AG10803 (cell line): ENCODE measurements at regions not wholly inside any gene's neighbourhood (a gene's known extent, or its start where the extent isn't known, plus 50 kb on each side); places are given as distances from the start of the nearest gene placed in this dataset.

Experiments used
- DNase-seq: peaks from one replicate; pipeline ENCODE4 v3.0.0; 2010; ENCODE audit warnings: low read depth
- H3K4me3 ChIP-seq: 2 replicates; pipeline ENCODE4 v1.5.1; 2011; ENCODE audit warnings: mild to moderate bottlenecking, low read length, control low read depth
- CTCF ChIP-seq: conservative IDR thresholded peaks from 2 replicates; pipeline ENCODE4 v1.5.1; 2011; ENCODE audit warnings: mild to moderate bottlenecking, low read length, control low read depth, inconsistent platforms

- no peak for TF ChIP-seq CTCF
- no peak overlapping the region for H3K4me3 ChIP-seq
- DNase-seq = no peak
These were observed 812.6 kb upstream of the POU3F3 start for GRCh38 chr2:104041351-104041750.

- no peak for DNase-seq
- H3K4me3 ChIP-seq = no peak overlapping the region
- no peak for TF ChIP-seq CTCF
These were observed 810.1 kb upstream of the POU3F3 start for GRCh38 chr2:104043864-104044263.

GRCh38 chr2:104045071-104045470, 808.8 kb upstream of the POU3F3 start:
- DNase-seq = no peak
- H3K4me3 ChIP-seq = no peak overlapping the region
- TF ChIP-seq CTCF = no peak

- DNase-seq = no peak
These were observed 807.4 kb upstream of the POU3F3 start for GRCh38 chr2:104046466-104046865.

GRCh38 chr2:104047516-104047915, 806.4 kb upstream of the POU3F3 start:
- TF ChIP-seq CTCF = no peak
- no peak overlapping the region for H3K4me3 ChIP-seq
- DNase-seq = no peak

More at GRCh38 chr2:104046466-104046865, 807.4 kb upstream of the POU3F3 start:
- H3K4me3 ChIP-seq = no peak overlapping the region
- TF ChIP-seq CTCF = no peak

GRCh38 chr2:104049438-104049837, 804.5 kb upstream of the POU3F3 start:
- no peak for TF ChIP-seq CTCF
- no peak overlapping the region for H3K4me3 ChIP-seq
- no peak for DNase-seq

- no peak for DNase-seq
- H3K4me3 ChIP-seq = no peak overlapping the region
- TF ChIP-seq CTCF = no peak
These were observed 803.9 kb upstream of the POU3F3 start for GRCh38 chr2:104049981-104050380.
